GM19043 (cell line): ENCODE measurements at regions not wholly inside any gene's neighbourhood (a gene's known extent, or its start where the extent isn't known, plus 50 kb on each side); places are given as distances from the start of the nearest gene placed in this dataset.
"Not testable (repeated sequence)": the region's sequence is repeated elsewhere in the genome, so short reads cannot be mapped to it uniquely, and the experiment has no call there.

Experiments used
- ATAC-seq: cut with Tn5 transposase; IDR thresholded peaks from one replicate; pipeline ENCODE4 v1.9.1; 2021; ENCODE audit warnings: low read depth; ENCODE audit not compliant: unreplicated experiment

DNA sequence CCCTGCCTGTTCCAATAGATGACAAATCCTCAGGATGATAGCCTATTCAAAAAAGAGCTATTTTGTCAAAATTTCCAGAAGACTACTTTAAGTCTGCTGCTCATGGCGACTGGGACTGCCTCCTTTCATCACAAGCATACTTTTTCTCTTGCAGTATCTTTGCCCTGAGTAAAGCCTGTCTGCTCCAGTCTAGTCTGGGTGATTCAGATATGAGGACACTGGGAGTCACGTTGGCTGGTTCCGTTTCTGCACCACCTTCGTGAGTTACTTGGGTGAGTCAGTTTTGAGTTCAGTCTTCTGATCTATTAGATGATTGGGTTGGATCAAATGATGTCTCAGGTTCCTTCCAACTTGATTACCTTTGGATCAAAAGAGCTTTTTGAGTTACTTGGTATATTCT, 301.3 kb upstream of the STXBP6 start:
- ATAC-seq = no peak

DNA sequence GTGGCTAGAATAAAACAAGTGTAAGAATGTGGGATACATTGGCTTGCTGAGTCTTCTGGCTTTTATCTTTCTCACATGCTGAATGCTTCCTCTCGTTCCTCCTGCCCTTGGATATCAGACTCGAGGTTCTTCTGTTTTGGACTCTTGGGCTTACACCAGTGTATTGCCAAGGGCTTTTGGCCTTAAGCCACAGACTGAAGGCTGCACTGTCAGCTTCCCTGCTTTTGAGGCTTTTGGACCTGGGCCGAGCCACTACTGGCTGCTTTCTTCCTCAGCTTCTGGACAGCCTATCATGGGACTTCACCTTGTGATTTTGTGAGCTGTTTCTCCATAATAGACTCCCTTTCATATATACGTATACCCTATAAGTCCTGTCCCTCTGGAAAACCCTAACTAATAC, 300.9 kb upstream of the STXBP6 start:
- no peak for ATAC-seq

DNA sequence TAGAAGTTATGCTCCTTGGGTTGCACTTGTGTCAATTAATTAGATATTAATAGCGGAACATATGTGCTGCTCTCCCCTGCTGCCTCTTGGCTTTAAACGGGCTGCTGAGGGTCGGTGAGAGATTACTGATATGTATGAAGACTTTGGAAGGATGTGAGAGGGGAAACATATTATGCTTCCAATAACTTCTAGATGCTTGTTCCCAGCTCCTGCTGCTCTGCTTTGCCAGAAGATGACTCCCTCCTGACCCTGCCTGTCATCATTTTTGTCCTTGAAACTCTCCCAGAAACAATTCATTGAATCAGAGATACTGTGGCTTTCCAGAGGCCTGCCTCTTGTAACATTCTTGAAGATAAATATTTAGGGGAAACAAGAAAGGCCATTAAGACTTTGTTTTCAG, 300.1 kb upstream of the STXBP6 start:
- ATAC-seq = no peak

DNA sequence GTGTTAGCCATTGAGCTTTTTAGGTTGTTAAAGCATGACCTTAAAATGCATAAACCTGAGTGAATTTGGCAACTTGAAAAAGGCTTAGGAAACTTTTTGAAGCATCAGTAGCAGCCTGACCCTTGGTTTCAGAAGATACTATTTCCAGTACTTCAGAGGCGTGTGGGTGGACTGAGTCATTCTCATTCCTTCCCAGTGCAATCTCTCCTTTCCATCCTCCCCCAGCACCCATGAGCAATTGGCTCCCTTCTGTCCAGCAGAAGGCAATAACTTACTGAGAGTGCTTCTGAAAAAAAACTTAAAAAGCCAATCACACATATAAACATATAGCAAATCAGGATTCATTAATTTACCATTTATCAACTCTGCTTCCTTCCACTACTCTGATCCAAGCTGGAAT, 299.3 kb upstream of the STXBP6 start:
- no peak for ATAC-seq

DNA sequence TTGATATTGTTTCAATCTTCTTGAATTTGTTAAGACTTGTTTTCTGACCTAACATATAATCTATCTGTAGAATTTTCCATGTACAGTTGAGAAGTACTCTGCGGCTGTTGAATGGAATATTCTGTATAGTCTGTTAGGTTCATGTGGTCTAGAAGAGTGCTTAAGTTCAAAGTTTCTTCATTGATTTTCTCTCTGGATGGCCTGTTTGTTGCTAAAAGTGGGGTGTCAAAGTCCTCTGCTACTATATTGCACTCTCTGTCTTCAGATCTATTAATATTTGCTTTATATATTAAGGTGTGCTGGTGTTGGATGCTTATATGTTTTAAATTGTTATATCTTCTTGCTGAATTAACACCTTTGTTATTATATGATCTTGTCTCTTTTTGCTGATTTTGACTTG, 290.9 kb upstream of the STXBP6 start:
- no peak for ATAC-seq

GRCh38 chr14:25322784-25323183, 272.8 kb upstream of the STXBP6 start:
- no peak for ATAC-seq

GRCh38 chr14:25316007-25316406, 266.1 kb upstream of the STXBP6 start:
- not testable (repeated sequence) for ATAC-seq

DNA sequence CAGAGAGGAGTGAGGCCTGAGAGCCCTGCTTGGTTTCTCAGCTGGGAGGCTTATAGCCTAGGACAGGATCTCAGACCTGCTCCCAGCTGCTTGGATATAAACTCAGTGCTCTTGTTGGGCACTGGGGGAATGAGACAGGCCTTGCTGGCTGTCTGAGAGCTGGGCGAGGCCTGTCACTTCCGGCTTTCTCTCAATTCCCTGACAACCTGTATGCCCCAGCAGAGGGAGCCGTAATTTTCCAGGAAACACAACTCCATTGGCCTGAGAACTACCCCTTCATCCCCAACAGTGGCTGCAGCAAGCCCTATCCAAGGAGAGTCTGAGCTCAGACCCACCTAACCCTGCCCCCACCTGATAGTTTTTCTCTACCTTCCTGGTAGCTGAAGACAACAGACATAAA, 258.3 kb upstream of the STXBP6 start:
- ATAC-seq = no peak

- ATAC-seq = no peak
These were observed 254.0 kb upstream of the STXBP6 start for GRCh38 chr14:25303934-25304333.

GRCh38 chr14:25298238-25298637, 248.3 kb upstream of the STXBP6 start:
- no peak for ATAC-seq

- not testable (repeated sequence) for ATAC-seq
These were observed 240.2 kb upstream of the STXBP6 start for GRCh38 chr14:25290154-25290553.

DNA sequence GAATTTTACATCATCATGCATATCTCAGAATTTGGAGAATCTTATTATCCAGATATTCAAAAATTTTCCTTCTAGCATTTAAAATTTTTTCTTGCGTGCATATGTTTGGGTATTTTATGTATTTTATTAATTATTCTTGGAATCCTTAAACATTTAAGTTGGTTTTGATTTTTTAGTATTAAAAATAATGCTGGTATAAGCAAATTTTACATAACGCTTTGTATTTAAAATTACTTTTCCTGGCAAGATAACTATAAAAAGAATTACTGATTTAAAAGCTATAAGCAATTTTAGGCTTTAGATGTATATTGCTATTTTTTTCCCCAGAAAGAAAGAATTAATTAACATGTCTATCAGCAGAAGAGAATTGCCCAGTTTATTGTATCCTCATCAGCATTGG, 224.6 kb upstream of the STXBP6 start:
- ATAC-seq = no peak

GRCh38 chr14:25267186-25267585, 217.2 kb upstream of the STXBP6 start:
- ATAC-seq = no peak

- no peak for ATAC-seq
These were observed 209.5 kb upstream of the STXBP6 start for GRCh38 chr14:25259470-25259869.

- no peak for ATAC-seq
These were observed 202.8 kb upstream of the STXBP6 start for GRCh38 chr14:25252793-25253192.

DNA sequence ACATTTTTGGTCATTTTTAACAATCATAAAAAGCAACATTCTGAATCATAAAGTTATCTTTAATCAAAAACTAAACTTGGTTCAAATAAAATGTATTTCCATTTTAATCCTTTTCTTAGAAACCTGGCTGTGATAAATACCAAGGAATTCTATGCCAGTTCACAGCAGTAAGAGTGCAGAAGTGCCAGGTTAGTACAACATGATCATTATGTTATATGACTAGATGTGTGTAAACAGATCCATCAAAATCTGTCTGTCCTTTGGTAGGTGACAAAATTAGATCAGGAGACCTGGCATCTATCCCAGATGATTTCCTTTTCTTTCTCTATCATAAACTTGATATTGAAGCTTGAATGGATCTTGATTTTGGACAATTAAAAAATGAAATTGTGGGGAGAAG, 200.6 kb upstream of the STXBP6 start:
- ATAC-seq = no peak

- no peak for ATAC-seq
These were observed 197.7 kb upstream of the STXBP6 start for GRCh38 chr14:25247609-25248008.

DNA sequence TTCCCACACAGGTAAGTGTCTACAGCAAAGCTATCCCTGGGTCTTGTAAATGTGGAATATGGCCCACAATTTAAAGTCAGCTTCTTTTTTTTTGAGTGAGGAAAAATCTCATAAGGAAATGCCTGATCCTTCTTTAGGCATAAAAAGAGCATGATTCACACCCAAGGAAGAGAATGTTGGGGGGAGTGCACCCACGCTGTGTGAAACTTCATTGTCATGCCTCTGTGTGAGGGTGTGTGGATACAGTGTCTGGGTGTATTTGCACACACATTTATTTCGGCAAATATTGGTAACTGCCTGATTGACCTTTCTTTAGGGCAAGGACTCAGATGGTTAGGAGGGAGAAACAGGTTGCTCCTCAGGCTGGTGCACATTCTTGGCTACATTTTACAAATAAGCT, 196.8 kb upstream of the STXBP6 start:
- ATAC-seq = no peak

GRCh38 chr14:25239170-25239569, 189.2 kb upstream of the STXBP6 start:
- ATAC-seq = no peak

- no peak for ATAC-seq
These were observed 187.9 kb upstream of the STXBP6 start for GRCh38 chr14:25237845-25238244.

GRCh38 chr14:25233613-25234012, 183.7 kb upstream of the STXBP6 start:
- ATAC-seq = no peak

GRCh38 chr14:25231004-25231403, 181.1 kb upstream of the STXBP6 start:
- no peak for ATAC-seq

DNA sequence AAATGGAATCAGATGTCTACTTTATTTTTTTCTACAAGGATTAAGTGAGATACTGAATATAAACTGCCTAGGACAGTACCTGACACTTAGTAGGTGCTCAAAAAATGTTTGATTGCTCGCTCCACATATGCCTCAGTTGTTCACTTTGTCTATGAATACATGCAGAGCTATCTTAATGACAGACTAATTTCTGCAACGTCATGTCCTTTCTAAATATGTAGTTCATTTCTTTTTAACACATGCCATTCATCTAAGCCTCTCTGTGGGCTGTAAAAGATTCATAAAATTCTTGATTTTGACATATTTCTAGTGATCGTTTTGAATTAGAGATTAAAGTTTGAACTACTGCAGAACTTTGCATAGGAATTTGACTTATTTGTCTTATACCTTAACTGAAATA, 176.3 kb upstream of the STXBP6 start:
- no peak for ATAC-seq

- ATAC-seq = no peak
These were observed 172.3 kb upstream of the STXBP6 start for GRCh38 chr14:25222256-25222655.
